Adrenal gland (tissue), 5 donors: ENCODE measurements at regions not wholly inside any gene's neighbourhood (a gene's known extent, or its start where the extent isn't known, plus 50 kb on each side); places are given as distances from the start of the nearest gene placed in this dataset.
"Not testable (repeated sequence)": the region's sequence is repeated elsewhere in the genome, so short reads cannot be mapped to it uniquely, and the experiment has no call there.

Source experiments
- POLR2A ChIP-seq, 2 donors: fragments of 450-650 bp; IDR thresholded peaks; one replicate each; pipeline ENCODE4 v1.6.1; 2017; ENCODE audit warnings: antibody characterized with exemption in 2 of 2, mild to moderate bottlenecking in 2 of 2, moderate library complexity in 1 of 2
- TF ChIP-seq, protein P1 (sequence below), 6 experiments: fragments of 450-650 bp in 4 of 6; fragments of 200-600 bp in 2 of 6; sonication (generic) in 1 of 6; IDR thresholded peaks; 1 replicate in 5 of 6; 2 replicates in 1 of 6; pipeline versions ENCODE4 v1.5.1 to v1.8.0; 2016 to 2021; ENCODE audit warnings: antibody characterized with exemption in 6 of 6, mild to moderate bottlenecking in 2 of 6, moderate library complexity in 1 of 6
- donor health status: DM: no; HTN: no; CAD: no.

DNA sequence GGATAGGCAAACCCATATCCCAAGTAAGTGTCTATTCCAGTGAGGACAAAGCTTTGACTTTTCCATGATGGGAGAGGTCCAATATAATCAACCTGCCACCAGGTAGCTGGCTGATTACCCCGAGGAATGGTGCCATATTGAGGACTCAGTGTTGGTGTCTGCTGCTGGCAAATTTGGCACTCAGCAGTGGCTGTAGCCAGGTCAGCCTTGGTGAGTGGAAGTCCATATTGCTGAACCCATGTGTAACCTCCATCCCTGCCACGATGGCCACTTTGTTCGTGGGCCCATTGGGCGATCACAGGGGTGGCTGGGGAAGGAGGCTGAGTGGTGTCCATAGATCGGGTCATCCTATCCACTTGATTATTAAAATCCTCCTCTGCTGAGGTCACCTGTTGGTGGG, 65.5 kb upstream of the CFAP126 start:
- not testable (repeated sequence) for TF ChIP-seq POLR2A (IDR thresholded peaks at IDR 0.05)
- TF ChIP-seq, protein P1, sequence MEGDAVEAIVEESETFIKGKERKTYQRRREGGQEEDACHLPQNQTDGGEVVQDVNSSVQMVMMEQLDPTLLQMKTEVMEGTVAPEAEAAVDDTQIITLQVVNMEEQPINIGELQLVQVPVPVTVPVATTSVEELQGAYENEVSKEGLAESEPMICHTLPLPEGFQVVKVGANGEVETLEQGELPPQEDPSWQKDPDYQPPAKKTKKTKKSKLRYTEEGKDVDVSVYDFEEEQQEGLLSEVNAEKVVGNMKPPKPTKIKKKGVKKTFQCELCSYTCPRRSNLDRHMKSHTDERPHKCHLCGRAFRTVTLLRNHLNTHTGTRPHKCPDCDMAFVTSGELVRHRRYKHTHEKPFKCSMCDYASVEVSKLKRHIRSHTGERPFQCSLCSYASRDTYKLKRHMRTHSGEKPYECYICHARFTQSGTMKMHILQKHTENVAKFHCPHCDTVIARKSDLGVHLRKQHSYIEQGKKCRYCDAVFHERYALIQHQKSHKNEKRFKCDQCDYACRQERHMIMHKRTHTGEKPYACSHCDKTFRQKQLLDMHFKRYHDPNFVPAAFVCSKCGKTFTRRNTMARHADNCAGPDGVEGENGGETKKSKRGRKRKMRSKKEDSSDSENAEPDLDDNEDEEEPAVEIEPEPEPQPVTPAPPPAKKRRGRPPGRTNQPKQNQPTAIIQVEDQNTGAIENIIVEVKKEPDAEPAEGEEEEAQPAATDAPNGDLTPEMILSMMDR (IDR thresholded peaks at IDR 0.05): not testable (repeated sequence)
